Heart left ventricle (tissue), 16 donors: ENCODE measurements at regions not wholly inside any gene's neighbourhood (a gene's known extent, or its start where the extent isn't known, plus 50 kb on each side); places are given as distances from the start of the nearest gene placed in this dataset.
"Not testable (repeated sequence)": the region's sequence is repeated elsewhere in the genome, so short reads cannot be mapped to it uniquely, and the experiment has no call there.

Source experiments
- ATAC-seq, 4 donors: fragments of 200-7000 bp; cut with Tn5 transposase; one replicate each; pipeline ENCODE4 v1.9.1; 2020 to 2022; ENCODE audit warnings: moderate library complexity in 4 of 4, mild to moderate bottlenecking in 3 of 4, moderate number of reproducible peaks in 1 of 4
- DNase-seq, 5 donors: peaks; one replicate each; pipeline ENCODE4 v3.0.0-alpha.2; 2020
- H3K27ac ChIP-seq, 12 donors: fragments of 200-600 bp; sonication (generic) in 4 of 12; one replicate each; pipeline versions ENCODE4 v1.5.0 to v1.8.0; 2016 to 2022; ENCODE audit warnings: mild to moderate bottlenecking in 2 of 12
- H3K27me3 ChIP-seq, 9 donors: fragments of 200-600 bp; sonication (generic) in 2 of 9; one replicate each; pipeline versions ENCODE4 v1.5.1 to v1.8.0; 2016 to 2022; ENCODE audit warnings: mild to moderate bottlenecking in 3 of 9
- H3K36me3 ChIP-seq, 9 donors: fragments of 200-600 bp; sonication (generic) in 2 of 9; one replicate each; pipeline versions ENCODE4 v1.5.0 to v1.8.0; 2018 to 2022; ENCODE audit warnings: mild to moderate bottlenecking in 2 of 9
- H3K4me1 ChIP-seq, 12 donors: fragments of 200-600 bp; sonication (generic) in 4 of 12; one replicate each; pipeline versions ENCODE4 v1.5.0 to v1.8.0; 2016 to 2022; ENCODE audit warnings: mild to moderate bottlenecking in 3 of 12
- H3K4me3 ChIP-seq, 12 donors: fragments of 200-600 bp; sonication (generic) in 4 of 12; one replicate each; pipeline versions ENCODE4 v1.5.0 to v1.8.0; 2017 to 2022; ENCODE audit warnings: mild to moderate bottlenecking in 9 of 12, moderate library complexity in 4 of 12
- H3K9me3 ChIP-seq, 12 donors: fragments of 200-600 bp; sonication (generic) in 4 of 12; one replicate each; pipeline versions ENCODE4 v1.5.0 to v1.8.0; 2016 to 2022; ENCODE audit warnings: mild to moderate bottlenecking in 1 of 12
- POLR2A ChIP-seq, 2 donors: fragments of 450-650 bp; IDR thresholded peaks; one replicate each; pipeline ENCODE4 v1.6.1; 2017; ENCODE audit warnings: antibody characterized with exemption in 2 of 2, mild to moderate bottlenecking in 2 of 2, moderate library complexity in 2 of 2
- WGBS, 4 donors: extraction: QIAGEN DNeasy Blood & Tissue Kit in 2 of 4; methylation state at CpG; one replicate each; pipeline versions ENCODE4 v1.1.5 to v1.1.7; 2013 to 2018; 5-methylcytosine and 5-hydroxymethylcytosine counted together
- intact Hi-C, 10 donors: fragments of 100-400 bp; cut with DNase I; formaldehyde crosslinking; loops; one replicate each; pipeline versions ENCODE4 v1.11.1 to v1.14.2; 2022
- TF ChIP-seq, protein P1 (sequence below), 12 donors: fragments of 200-600 bp; sonication (generic) in 4 of 12; IDR thresholded peaks; one replicate each; pipeline versions ENCODE4 v1.5.0 to v1.8.0; 2018 to 2022; ENCODE audit warnings: antibody characterized with exemption in 12 of 12, mild to moderate bottlenecking in 5 of 12
- donor health status: ischemic (EF 13 %, LVEDD 7.1; RV severe dilation, severe dysfunction).
- donor health status: healthy with polysubstance abuse.
- donor health status: DM: no; HTN: yes; CAD: no.
- donor health status: DM: no; HTN: no; CAD: no.
- donor health status: ischemic (EF 25% LVEDD 6.9; RV normal size, moderate dysfunction).
- donor health status: ischemic (EF 25% LVEDD 5.7; RV mildly dilated, moderate dysfunction).
- donor health status: healthy.
- donor health status: DM: yes; HTN: yes; CAD: no.
- donor health status: ischemic (EF 35%, LVEDD 5.7; RV mildly dilated, moderate dysfunction).
- donor health status: nonischemic (EF 11% LVEDD 7.7; RV severe dilation, severe dysfunction).
- donor health status: DM: yes; HTN: yes; CAD: no.
- donor health status: PGD.
- donor health status: ischemic (EF 29% LVEDD 5.4; RV normal size, mild dysfunction).
- donor health status: nonischemic (EF 23%, LVEDD 6.1; RV moderate dilation, normal function).

DNA sequence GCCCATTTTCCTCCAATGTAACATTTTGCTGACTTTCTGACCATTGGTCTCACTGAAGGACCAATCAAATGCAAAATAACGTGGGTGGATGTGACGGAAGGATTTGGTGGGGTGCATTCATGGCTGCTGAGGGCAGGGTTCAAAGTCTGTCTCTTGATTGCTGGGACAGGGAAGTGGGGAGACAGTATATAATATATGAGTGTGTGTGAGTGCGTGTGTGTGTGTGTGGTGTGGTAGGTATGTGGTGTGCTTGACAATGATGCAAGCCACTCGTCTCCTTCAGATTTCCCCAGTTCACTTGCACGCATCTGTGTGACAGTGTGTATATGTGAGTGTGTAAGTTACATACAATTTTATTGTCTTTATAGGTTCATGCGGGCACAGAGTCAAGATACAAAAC is 477.3 kb downstream of the DIRAS2 start:
- no peak for DNase-seq
- WGBS, 4 donors, result 83 to 88% (median 87%) methylated on average over 6 of the region's 6 CpGs
- H3K4me3 ChIP-seq, result no peak overlapping the region
- H3K27me3 ChIP-seq, result no peaks in the 10 kb centered on the region
- H3K27ac ChIP-seq, result no peak overlapping the region
- no peaks in the 10 kb centered on the region for H3K9me3 ChIP-seq
- peaks cover 0 to 4% (median 0%) of the 10 kb centered on the region in 12 donors for H3K4me1 ChIP-seq
- intact Hi-C loops, result no loop called here
- no peaks in the 10 kb centered on the region for H3K36me3 ChIP-seq
- no peak for ATAC-seq
- TF ChIP-seq, protein P1, sequence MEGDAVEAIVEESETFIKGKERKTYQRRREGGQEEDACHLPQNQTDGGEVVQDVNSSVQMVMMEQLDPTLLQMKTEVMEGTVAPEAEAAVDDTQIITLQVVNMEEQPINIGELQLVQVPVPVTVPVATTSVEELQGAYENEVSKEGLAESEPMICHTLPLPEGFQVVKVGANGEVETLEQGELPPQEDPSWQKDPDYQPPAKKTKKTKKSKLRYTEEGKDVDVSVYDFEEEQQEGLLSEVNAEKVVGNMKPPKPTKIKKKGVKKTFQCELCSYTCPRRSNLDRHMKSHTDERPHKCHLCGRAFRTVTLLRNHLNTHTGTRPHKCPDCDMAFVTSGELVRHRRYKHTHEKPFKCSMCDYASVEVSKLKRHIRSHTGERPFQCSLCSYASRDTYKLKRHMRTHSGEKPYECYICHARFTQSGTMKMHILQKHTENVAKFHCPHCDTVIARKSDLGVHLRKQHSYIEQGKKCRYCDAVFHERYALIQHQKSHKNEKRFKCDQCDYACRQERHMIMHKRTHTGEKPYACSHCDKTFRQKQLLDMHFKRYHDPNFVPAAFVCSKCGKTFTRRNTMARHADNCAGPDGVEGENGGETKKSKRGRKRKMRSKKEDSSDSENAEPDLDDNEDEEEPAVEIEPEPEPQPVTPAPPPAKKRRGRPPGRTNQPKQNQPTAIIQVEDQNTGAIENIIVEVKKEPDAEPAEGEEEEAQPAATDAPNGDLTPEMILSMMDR (IDR thresholded peaks at IDR 0.05), result no peak
- TF ChIP-seq POLR2A (IDR thresholded peaks at IDR 0.05), result no peak

DNA sequence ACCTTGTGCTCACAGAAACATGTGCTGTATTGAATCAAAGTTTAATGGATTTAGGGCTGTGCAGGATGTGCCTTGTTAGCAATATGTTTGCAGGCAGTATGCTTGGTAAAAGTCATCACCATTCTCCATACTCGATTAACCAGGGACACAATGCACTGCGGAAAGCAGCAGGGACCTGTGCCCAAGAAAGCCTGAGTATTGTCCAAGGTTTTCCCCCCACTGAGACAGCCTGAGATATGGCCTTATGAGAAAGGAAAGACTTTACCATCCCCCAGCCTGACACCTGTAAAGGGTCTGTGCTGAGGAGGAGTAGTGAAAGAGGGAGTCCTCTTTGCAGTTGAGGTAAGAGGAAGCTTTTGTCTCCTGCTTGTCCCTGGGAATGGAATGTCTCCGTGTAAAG is 476.2 kb downstream of the DIRAS2 start:
- intact Hi-C loops, DNase-seq, H3K36me3 ChIP-seq, H3K4me3 ChIP-seq, ATAC-seq, H3K27ac ChIP-seq, H3K9me3 ChIP-seq, H3K4me1 ChIP-seq, H3K27me3 ChIP-seq: not testable (repeated sequence)
- WGBS, 4 donors, result 27 to 48% (median 42%) methylated on average over 3 of the region's 3 CpGs

DNA sequence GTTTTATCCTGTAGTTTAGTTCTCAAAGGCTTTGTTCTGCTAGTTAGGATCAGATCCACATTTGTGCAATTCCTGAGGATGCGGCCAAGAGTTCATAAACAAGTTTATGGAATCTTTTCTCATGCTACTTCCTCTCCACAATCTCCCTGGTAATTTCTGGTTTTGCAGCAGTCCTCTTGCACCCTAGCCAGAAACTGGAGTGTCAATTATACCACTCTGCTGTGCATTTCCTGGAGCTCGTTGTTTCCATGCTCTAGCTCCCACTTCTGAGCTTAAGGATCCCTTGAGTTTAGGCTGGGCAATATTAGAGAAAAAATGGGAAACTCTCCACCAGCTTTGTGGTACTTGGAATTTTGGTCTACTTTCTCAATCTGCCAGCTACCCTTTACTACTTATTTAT is 474.7 kb downstream of the DIRAS2 start:
- TF ChIP-seq, protein P1 (IDR thresholded peaks at IDR 0.05), result no peak
- no peak for TF ChIP-seq POLR2A (IDR thresholded peaks at IDR 0.05)
- peaks cover 0 to 8% (median 0%) of the 10 kb centered on the region in 12 donors for H3K9me3 ChIP-seq
- ATAC-seq (no peak), DNase-seq (no peak)
- intact Hi-C loops, result no loop called here
- no peaks in the 10 kb centered on the region for H3K36me3 ChIP-seq
- H3K27ac ChIP-seq, result no peak overlapping the region
- peaks cover 0 to 4% (median 0%) of the 10 kb centered on the region in 12 donors for H3K4me1 ChIP-seq
- H3K27me3 ChIP-seq, result no peaks in the 10 kb centered on the region
- H3K4me3 ChIP-seq, result no peak overlapping the region
- WGBS, 4 donors, result 31 to 39% (median 37%) methylated on average over 2 of the region's 2 CpGs

DNA sequence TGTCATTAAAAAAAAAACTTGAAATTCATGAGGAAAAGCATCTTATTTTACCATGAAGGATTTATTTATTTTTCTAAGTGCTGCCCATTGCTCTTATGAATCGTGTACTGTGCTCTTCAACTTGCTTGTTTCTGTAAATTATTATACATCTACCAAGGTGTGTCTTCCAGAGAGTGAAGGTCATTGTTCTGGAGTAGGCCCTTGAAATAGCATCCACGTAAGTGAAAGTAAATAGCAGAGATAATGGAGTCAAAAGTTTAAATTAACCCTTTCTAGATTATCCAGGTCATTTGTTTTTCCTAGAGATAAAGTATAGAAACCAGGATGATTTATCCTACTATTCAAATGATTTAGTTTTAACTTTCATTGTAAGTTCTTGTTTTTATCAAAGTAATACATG is 473.1 kb downstream of the DIRAS2 start:
- DNase-seq (no peak), ATAC-seq (no peak)
- TF ChIP-seq, protein P1 (IDR thresholded peaks at IDR 0.05), result no peak
- TF ChIP-seq POLR2A (IDR thresholded peaks at IDR 0.05), result no peak
- Histone ChIP-seq H3K9me3 (peaks cover 0 to 8% (median 0%) of the 10 kb centered on the region in 12 donors), H3K36me3 (no peaks in the 10 kb centered on the region), H3K4me1 (peaks cover 0 to 4% (median 0%) of the 10 kb centered on the region in 12 donors), H3K27ac (no peak overlapping the region), H3K27me3 (no peaks in the 10 kb centered on the region), H3K4me3 (no peak overlapping the region)
- 28 to 40% (median 30%) methylated on average over 2 of the region's 2 CpGs for WGBS, 4 donors
- intact Hi-C loops, result no loop called here

DNA sequence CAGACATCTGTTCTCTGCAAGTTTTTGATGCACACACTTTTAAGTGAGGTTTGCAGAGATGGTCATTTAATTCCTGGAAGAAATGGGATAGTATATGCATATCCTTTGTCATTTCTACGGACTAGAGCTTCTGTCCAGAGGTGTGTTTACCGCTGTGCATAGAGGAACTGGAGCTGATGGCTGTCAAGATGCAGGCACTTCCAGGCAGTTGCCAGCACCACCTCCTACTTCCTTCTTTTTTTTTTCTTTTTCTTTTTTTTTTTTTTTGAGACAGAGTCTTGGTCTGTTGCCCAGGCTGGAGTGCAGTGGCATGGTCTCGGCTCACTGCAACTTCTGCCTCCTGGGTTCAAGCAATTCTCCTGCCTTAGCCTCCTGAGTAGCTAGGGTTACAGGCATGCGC is 468.7 kb downstream of the DIRAS2 start:
- intact Hi-C loops, H3K27ac ChIP-seq, H3K4me1 ChIP-seq, H3K27me3 ChIP-seq, H3K9me3 ChIP-seq, ATAC-seq, H3K4me3 ChIP-seq, DNase-seq, H3K36me3 ChIP-seq: not testable (repeated sequence)
- WGBS, 4 donors, result 69 to 74% (median 71%) methylated on average over 4 of the region's 4 CpGs

DNA sequence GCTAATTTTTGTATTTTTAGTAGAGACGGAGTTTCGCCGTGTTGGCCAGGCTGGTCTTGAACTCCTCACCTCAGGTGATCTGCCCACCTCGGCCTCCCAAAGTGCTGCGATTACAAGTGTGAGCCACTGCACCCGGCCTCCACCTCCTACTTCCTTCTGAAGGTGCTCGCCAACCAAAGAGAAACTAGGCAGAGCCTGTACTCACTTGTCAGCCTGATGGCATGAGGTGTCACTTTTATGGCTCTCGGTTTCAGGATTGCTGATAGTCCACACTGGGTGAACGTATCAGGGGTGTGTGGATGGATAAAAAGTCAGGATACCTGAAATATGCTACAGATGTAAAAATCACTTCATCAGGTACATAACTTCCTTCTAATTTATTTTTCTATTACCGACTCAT is 468.3 kb downstream of the DIRAS2 start:
- DNase-seq, H3K36me3 ChIP-seq, H3K4me1 ChIP-seq, ATAC-seq, intact Hi-C loops, H3K4me3 ChIP-seq, H3K27me3 ChIP-seq, H3K27ac ChIP-seq, H3K9me3 ChIP-seq: not testable (repeated sequence)
- 85 to 95% (median 92%) methylated on average over 10 of the region's 10 CpGs for WGBS, 4 donors
